ENCODE measurements at regions not wholly inside any gene's neighbourhood (a gene's known extent, or its start where the extent isn't known, plus 50 kb on each side); places are given as distances from the start of the nearest gene placed in this dataset.
"Not testable (repeated sequence)": the region's sequence is repeated elsewhere in the genome, so short reads cannot be mapped to it uniquely, and the experiment has no call there.

GRCh38 chr2:120503206-120503792, 157.4 kb downstream of the INHBB start:
- DNase-seq = no peak

GRCh38 chr2:120503793-120504571, 158.0 kb downstream of the INHBB start:
- no peak for DNase-seq

GRCh38 chr2:120504936-120505705, 159.2 kb downstream of the INHBB start:
- DNase-seq = no peak

GRCh38 chr2:120508567-120509041, 162.7 kb downstream of the INHBB start:
- no peak for DNase-seq

GRCh38 chr2:120509213-120509815, 163.4 kb downstream of the INHBB start:
- no peak for DNase-seq

GRCh38 chr2:120509991-120510735, 164.2 kb downstream of the INHBB start:
- DNase-seq = no peak

- DNase-seq = no peak
Measured at GRCh38 chr2:120510751-120511395, 164.9 kb downstream of the INHBB start.

DNA sequence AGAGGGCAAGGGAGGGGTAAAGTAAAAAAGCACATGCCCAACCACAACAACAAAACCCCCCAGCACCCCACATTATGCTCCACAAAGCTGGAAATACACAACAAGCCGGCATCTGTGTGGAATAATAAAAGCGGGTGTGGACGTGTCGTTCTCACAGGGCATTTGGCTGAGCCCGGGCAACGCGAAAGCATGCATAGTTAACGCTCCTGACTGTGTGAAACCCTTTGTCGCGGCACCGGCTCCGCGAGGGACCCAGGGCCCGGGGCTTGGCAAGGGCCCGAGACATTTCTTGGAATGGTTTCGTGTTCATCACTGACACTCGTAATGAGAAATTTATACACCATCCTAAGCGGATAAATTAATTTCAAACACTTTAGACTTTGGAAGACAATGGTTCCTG, 165.6 kb downstream of the INHBB start:
- DNase-seq = no peak

- DNase-seq = no peak
Measured at GRCh38 chr2:120511947-120512710, 166.2 kb downstream of the INHBB start.

- no peak for DNase-seq
Measured at GRCh38 chr2:120513776-120514357, 167.9 kb downstream of the INHBB start.

DNA sequence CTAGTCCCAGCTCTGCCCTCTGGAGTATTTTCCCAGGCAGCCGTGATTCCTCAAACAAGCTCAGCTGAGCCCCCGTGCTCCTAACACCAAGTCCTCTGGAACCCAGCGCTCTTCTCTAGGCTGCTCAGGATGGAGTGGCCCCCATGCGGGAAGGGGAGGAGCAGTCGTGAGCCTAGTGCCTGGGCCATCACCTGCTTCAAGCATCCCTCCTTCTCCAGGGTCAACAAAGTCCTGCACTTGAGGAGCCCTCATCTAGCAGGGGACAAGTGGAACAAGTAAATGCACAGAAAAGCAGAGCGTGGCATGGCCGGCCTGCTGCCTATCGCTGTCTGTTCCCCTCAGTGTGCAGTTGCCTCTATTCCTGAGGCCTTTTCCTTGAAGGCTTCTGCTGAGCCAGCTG, 168.6 kb downstream of the INHBB start:
- DNase-seq = no peak

GRCh38 chr2:120515066-120515758, 169.3 kb downstream of the INHBB start:
- not testable (repeated sequence) for DNase-seq

GRCh38 chr2:120515759-120516678, 170.1 kb downstream of the INHBB start:
- DNase-seq = no peak

DNA sequence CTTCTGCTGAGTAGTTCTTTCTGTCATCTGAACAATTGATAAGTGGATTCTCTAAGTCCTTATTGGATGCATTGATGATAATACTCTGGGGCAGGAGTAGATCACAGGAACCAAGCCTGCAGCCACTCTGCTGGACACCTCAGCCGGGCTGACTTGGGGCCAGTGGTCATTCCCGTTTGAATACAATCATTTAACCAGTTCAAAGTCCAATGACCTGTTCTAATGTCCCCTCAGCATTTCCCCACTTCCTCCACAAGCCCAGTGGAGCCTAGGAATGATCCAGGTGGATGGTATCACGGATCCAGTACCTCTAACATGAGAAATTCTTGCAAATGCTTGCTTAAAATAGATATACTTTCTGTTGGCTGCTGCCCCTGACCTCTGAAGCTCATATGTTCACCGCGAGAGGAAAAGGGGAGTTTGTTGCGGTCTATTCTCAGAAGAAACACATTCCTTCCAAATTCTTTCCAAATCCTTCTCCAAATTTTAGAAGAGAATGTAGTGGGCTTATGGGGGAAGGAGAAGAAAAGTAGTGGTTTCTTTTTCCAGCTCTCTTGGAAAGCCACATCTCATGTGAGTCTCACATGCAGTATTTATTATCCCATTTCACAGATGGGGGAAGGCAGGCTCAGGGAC, 170.9 kb downstream of the INHBB start:
- no peak for DNase-seq

DNA sequence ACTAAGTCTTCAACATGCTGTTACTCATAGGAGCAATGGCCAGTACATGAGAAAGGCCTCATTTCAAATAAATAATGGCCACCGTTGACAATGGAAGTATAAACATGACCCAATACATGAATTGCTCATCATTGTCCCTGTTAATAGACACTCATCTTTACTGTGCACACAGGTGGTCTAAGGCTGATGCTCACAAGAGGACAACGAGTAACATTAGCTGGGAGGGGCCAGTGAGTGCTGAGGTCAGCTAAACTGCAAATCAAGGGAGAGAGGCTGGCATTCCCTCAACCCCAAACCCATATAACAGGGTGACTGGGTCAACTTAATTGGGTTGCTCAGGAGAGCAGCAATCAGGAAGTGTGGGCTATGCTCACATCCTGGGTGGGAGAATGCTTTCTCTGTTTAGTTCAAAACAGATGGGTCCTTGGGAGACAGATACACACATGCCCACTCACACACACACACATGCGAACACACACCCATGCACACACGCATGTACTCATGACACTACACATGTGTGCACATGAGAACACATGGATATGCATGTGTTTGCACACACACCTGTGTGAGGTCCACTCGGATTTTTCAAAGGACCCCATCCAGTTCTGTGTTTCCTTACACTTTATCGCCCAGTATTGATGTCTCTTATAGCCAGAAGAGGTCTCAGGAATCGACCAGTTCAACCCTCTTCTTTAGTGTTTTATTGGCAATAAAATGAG, 172.0 kb downstream of the INHBB start:
- no peak for DNase-seq

DNA sequence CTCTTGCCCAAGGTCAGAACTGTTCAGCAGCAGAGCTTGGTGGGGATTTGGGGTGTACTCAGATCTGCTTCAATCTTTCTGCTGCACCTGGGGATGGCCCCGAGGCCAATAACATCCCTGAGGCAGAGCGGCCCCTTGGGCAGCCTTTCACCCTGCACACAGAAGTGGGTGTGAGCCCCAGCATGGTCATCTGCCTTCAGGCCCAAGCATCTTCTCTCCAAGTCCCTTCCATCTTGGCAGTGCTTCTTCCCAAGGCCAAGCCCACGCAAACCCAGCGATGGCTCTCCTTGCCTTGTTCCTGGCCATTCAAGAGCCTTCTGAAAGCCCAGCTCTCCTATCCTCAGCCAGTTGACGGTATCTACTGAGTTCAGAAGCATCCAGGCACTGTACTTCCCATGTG, 172.9 kb downstream of the INHBB start:
- DNase-seq = no peak

DNA sequence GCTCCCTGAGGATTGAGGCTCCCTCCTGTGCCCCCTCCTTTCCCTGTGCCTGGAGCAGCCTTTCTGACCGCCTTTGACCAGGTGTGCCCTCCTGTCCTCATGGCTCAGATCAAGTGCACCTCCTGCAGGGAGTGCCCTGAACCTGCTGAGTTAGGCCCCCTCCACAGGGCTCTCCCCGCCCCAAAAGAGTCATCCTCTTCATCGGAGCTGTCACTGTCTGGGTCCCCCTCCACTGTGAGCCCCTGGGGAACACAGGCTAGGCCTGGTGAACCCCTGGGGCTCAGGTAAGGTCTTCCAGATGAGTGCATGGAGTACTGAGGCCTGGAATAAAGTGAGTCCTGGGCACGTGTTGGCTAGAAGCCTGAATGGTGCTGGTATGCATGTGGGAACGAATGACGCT, 173.5 kb downstream of the INHBB start:
- no peak for DNase-seq

DNA sequence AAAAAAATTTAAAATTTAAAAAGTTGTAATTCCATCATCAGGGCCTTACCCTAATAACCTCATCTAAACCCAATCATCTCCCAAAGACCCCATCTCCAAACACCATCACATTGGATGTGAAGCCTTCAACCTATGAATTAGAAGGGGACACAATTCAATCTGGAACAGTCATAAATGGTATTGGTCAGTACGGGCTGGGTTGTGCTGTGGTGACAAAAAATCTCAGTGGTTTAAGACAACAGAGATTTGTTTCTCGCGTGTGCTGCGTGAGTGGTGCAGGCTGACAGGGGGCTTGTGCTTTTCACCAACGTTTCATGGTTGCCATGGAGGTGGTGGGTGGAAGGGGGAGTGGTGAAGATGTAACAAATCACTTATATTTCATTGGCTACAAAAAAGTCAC, 174.5 kb downstream of the INHBB start:
- no peak for DNase-seq
